NOMO-1 treated with DMSO at 0.1 percent for 48 hours (cell line): ENCODE measurements at regions not wholly inside any gene's neighbourhood (a gene's known extent, or its start where the extent isn't known, plus 50 kb on each side); places are given as distances from the start of the nearest gene placed in this dataset.
"Not testable (repeated sequence)": the region's sequence is repeated elsewhere in the genome, so short reads cannot be mapped to it uniquely, and the experiment has no call there.

Experiments
- DNase-seq: peaks from one replicate; lab custom pipeline; 2025; ENCODE audit not compliant: unreplicated experiment; lab: John Stamatoyannopoulos, UW

DNA sequence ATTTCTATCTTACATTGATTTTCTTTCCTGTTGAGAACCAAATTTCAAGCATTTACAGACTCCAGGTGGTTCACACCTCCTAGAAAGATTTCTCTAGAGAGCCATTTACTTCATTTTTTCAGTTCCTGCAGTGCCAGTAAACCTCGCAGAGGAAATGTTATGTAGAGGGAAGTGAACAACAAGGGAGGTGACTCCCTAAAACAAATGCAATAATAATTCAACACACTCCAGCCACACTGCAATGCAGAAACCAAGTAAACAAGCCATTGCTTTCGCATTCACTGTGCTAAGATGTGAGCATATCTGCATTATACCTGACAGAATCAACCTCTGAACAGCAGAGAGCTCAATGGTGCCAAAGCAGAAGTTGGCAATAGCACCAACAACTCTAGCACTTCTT is 215.1 kb downstream of the RBM26 start:
- peak; percentile 37 for DNase-seq

DNA sequence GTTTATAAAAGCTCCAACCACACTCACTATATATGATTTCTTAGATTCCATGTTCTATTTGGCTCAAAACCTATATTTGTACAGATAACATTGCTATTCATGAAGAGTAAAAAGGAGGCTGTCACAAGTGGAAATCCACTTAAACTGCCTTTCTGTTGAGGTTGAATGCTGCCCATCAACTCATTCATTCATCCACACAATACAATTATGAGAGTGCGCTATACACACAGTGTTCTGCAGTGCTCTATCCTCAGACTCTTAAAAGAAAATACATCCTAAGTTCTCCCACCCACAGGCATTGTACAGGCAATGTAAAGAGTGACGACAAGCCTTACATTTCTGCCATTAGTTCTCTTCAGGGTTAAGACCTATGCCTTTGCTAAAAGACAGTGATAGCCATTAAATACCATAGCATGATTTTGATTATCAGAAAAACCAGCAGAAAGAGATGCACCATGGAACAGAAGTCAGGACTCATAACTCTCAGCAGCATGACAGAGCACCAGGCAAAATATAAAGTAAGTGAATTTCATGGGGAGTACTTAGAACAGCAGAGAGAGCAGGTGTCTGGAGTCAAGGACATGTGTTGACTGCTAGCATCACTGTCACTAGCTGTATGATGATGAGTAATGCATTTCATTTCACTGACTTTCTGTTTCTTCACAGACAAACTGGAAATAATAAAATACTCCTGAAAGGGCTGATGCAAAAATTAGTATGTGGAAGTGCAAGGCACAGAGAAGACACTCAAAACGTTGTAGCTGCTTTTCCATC is 218.0 kb downstream of the RBM26 start:
- DNase-seq: no peak

DNA sequence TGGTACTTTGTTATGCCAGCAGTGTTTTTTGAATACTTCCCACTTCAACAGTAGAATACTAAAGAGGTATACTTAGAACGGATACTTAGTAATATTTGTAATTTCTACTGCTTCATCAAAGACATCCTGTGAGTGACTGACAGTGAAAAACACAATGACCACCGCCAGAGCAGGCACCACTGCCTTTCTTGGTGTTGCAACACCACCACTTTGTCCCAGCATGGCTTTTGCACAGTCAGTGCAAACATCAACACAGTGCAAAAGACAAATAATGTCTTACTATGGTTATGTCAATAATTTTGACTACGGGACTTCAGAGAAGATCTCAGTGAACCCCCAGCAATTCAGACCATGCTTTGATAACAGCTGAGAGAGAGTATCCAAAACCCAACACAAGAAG is 220.5 kb downstream of the RBM26 start:
- no peak for DNase-seq

DNA sequence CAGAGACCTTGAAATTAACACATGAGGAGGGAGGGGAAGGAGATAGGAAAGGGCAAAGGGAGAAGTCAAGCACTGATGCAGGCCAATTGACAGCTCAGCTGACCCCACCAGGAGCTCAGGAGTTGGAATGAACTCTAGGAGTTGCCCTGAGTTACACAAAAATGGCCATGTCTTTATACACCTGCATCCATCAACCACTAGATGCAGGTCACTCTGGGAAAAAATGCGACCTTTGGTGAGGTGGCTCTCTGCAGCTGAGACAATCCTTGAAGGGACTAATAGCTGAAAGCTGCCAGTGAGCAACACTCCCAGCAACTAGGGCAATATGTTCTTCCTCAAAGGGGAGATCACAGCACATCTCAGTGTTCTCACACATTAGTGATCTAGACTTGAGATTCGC is 222.8 kb downstream of the RBM26 start:
- DNase-seq: no peak

DNA sequence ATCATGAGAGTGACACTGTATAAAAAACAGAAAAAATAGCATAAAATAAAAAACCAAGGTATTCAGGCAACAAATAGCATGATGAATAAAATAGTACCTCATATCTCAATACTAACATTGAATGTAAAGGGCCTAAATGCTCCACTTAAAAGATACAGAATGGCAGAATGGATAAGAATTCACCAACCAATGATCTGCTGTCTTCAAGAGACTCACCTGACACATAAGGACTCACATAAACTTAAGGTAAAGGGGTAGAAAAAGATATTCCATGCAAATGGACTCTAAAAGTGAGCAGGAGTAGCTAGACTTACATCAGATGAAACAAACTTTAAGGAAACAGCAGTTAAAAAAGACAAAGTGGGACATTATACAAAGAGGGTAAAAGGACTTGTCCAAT is 232.4 kb downstream of the RBM26 start:
- DNase-seq: not testable (repeated sequence)

DNA sequence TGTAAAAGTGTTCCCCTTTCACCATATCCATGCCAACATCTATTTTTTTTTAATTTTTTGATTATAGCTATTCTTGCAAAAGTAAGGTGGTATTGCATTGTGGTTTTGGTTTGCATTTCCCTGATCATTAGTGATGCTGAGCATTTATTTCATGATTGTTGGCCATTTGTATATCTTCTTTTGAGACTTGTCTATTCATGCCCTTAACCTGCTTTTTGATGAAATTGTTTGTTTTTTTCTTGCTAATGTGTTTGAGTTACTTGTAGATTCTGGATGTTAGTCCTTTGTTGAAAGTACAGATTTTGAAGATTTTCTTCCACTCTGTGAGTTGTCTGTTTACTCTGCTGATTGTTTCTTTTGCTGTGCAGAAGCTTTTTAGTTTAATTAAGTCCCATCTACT is 233.1 kb downstream of the RBM26 start:
- not testable (repeated sequence) for DNase-seq

DNA sequence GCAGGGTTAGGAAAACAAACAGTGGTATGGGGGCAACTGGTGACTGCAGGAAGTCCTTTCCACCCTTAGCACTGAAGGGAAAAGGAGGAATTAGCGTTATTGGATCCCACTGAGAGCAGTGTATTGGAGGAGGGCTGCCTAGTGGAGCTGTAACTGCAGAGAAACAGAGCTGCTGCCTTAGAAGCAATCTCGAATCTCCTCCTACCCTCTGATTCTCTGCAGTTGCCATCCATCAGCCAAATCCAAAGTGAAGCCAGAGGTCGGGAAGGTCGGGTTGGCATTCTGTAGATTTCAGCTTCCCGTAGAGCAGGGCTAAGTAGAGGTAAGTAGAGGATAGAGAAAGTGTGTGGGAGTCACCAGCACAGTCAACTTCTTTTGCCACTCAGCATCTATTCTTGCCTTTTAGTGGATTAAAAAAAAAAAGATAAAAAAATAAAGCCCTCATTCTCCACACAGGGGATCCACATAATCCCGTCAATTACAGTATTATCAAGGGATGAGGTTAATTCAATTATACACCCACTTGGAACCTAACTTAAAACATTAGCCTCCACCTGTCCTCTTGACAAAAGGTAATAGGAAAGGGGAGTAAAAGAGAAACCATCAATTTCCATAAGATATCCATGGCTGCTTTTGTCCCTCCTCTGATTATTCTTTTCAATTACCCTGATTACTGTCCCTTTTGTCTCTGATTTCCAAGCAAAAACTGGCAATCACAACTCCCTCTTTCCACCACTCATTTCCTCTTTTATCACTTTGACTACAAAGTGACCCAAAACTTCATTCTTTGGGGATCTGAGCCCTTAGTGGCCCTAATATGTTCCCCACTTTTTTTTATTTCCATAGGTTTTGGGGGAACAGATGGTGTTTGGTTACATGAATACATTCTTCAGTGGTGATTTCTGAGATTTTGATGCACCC is 234.7 kb downstream of the RBM26 start:
- DNase-seq: no peak

DNA sequence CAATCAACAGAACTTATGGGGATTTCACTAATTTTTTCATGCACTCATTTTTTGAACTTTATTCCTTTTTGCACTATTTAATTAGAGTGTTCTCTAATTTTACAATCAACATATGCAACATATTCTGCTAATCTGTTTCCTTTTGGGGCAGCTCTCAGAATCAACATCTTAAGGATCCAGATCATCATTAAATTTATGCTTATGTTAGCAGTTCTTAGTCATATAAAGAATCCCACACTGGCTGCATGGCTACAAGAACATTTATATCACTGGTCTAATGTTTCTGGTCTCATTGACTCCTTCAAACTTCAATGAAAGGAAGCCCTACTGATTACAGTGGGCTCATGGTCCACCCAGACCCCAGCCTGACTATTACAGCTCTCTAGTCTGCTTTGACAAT is 245.2 kb downstream of the RBM26 start:
- DNase-seq: no peak

DNA sequence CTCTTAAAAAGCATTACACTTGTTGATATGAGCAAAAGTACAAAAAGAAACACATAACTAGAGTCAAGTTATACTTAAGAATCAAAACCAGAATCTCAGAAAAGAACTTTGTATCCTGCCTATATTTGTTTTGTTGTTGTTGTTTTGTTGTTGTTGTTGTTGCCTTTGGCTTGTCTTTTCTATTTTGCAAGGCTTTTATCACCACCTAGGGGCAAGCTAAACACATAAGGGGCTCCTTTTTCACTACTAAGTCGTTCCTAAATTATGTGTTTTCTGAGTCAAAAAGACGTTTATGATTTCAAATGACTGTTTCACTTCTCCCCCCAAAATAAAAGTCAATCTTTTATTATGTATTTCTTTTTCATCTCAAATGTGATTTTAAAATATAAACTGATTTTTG is 250.2 kb downstream of the RBM26 start:
- DNase-seq: no peak

DNA sequence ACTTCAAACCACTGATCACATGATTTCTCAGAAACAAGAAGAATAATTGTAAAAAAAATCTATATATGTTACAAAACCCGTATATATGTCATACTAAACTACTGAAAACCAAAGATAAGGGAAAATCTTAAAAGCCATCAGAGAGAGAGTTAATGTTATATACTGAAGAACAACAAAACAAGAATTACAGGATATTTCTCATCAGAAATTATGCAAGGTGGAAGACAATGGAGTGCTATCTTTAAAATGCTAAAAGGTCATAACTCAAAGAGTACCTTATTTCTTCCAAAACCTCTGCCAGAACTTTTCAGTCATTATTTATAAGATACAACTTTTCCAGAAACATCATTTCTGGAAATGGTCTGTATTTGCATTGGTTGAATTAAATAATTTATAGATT is 256.8 kb downstream of the RBM26 start:
- no peak for DNase-seq

DNA sequence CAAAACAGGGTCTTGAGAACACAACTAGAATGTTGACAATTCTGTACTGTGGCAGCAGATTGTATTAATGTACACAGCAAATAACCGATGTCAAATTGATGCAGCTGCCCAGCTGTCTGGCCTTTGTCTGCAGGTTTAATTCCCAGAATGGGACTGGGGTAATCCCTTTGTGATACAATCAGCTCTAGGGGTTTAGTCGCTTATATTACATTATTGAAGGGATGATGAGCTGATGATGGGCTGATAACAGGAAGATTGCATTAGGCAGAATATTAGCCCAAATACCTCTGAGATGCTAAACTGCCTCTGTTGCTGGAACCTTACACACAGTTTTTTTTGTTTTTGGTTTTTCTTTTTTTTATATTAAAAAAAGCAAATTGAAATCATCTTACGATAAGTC is 265.0 kb downstream of the RBM26 start:
- DNase-seq: no peak

DNA sequence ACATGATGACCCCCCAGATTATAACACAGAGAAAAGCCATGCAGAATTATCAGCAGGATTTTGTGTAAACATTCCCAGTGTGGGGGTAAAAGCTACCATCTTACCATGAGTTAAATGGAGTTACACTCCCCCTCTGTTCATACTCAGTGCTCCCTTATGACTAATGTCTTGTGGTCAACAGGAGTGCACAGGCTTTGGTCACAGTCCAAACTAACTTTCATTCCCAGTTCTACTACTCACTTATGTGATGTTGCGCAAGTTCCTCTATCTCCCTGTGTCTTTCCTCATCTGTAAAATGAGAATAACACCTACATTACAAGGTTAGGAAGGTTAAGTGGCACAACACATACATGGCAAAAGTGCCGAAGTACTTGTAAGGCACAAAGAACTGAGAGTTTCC is 277.9 kb downstream of the RBM26 start:
- DNase-seq: peak; percentile 85

DNA sequence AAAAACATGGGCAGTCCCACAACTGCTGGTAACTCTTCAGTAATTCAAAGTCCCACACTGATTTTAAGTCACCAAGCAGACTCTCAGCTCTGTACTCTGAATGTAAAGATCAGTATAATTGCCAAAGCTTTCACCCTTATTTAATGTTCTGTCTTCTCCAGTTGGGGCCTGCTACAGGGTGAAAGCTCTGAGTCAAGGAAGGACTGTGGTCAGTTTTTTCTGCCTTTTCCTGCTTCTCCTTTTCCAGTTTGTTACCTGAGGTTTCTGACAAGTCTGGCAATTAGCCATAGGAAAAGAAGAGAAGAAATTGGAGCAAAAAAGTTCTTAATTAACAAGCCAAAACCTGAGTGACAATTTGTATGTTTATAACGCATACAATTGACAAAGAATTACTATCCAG is 279.3 kb downstream of the RBM26 start:
- DNase-seq: no peak

DNA sequence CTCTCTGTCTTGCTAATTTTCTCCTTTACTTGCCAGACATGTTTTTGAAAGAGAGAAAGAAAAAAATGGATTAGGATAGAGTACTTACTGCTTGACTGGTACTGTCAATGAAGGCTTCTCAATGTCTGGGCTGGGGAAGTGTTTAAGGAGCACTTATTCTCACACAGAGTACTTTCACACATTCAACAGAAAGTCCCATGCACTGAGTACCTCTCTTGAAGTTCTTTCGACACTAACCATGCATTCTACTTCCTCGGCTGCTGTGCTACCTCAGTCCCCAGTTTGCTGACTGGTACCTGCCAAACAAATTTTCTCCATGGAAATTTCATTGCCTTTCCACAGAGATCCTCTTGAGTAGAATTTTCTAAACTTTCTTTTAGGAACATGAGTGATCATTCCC is 281.9 kb downstream of the RBM26 start:
- no peak for DNase-seq

DNA sequence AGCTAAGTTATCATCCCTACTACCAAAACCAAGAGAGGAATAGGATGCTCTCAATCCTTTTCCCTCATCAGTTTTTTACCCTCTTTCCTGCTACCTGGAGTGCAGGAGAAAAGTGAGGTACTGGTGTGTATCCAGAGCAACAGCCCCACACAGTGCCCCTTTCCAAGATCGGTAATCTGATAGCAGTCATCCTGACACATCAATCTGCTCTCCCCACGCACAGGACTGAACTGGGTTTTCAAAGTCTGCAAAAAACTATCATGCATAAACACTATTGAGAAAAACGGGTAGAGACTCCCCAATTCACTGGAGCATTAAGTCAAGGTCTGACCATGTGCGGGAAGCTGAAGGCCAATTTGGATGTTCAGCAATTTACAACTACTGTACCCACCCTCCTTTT is 284.8 kb downstream of the RBM26 start:
- DNase-seq: no peak

DNA sequence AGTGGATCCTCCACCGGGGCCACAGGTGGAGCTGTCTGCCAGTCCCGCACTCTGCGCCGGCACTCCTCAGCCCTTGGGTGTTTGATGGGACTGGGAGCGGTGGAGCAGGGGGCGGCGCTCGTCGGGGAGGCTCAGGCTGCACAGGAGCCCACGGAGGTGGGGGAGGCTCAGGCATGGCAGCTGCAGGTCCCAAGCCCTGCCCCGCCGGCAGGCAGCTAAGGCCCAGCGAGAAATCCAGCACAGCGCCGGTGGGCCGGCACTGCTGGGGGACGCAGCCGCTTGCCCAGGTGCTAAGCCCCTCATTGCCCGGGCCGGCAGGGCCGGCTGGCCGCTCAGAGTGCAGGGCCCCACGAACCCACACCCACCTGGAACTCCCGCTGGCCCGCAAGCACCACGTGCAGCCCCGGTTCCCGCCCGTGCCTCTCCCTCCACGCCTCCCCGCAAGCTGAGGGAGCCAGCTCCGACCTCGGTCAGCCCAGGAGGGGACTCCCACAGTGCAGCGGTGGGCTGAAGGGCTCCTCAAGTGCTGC is 286.4 kb downstream of the RBM26 start:
- no peak for DNase-seq

DNA sequence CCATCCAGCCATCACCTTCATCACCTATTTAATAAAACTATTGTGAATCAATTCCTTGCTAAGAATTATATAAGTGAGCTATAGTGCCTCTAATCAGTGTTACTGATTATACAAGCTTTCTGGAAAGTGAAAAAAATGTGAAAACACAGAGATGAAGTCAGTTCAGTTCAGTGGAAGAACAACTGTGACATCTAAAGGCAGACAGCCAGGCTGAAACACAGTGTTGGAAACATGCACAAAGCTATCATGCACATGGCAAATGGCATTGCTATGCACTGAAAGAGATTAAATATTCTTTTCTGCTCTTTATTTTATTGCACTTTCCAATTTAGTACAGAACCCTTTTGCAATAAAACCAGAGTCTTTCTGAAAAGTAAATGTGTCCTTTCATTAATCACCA is 294.0 kb downstream of the RBM26 start:
- no peak for DNase-seq

DNA sequence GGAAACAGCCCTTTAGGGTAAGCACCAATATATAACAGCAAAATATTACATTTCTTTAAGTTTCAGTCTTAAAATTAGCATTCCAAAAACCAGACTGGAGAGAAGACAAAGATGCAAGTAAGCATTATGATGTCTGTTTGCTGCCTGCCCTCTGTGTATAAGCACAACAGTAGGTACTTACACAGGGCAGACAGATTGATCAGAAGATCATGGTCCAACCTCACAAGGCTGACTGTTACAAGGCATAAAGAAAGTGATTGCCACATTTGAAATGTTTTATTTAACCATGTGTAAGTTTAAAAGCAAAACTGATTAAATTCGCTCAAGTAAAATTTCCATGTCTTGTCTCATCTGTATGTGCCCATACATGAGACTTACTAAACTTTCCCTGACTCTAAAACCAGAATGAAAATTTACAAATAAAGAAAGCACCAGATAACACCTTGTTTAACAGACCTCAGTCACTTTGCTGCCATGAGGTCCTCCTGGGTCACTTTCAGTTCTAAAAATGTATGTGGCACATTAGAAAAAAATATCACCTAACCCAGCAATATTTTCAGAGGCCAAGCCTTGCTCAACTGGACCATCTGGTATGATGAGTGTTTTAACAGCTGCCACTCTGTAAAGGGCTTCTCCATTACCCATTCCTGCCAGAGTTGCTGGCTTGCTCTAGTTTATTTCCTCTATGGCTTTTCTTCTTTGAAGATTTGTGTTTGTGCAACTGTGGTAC is 297.0 kb downstream of the RBM26 start:
- peak; percentile 14 for DNase-seq

DNA sequence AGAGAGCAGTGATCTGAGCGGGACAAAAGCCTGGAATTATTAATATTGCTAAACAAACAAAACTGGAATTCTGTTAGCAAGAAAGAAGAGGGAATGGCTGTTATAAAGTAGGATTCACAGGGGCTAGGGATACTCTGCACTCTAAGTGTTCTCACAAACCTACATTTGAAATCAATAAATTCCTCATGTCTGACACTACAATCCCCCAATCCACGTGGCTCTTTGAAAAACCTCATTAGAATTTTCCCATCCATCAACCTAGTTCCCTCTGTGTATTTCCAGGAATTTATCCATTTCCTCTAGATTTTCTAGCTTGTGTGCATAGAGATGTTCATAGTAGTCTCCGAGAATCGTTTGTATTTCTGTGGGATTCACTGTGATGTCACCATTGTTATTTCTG is 307.5 kb downstream of the RBM26 start:
- no peak for DNase-seq

DNA sequence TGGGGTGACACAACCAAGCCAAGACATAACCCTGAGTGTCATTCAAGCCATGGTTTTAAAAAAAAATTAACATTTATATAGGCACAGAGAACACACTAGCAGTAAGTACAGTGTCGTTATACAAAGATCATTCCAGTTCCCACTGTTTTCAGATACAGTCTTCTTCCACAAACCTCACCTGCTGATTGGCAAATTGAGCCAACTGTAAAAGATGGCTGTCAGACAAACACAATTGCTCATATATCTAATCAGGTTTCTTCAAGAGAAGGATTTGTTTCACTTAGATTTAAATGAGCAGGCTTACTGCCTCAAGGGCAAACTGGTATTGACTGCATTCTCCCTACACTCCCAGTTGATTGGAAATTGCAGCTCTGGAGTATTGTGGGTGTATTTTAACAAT is 308.9 kb downstream of the RBM26 start:
- DNase-seq: no peak

DNA sequence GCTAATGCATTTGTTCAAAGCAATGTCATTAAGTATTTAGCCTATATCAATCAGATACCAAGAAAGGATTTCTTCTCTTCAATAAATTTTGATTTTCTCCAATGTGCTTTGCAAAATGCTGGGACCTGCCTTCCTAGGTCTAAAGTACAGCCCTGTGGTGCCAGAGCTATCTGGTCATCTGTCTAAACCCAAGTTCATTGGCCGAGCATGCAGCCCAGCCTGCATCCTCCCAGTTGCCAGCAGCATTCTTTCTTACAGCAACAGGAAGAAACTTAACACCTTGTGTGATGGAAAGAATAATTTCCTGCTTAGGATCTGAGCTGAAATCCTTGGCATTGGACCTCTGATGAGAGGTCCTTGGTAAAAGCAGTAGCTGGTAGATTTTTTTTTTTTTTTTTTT is 310.0 kb downstream of the RBM26 start:
- DNase-seq: no peak
